PC-3 (cell line): ENCODE measurements at regions not wholly inside any gene's neighbourhood (a gene's known extent, or its start where the extent isn't known, plus 50 kb on each side); places are given as distances from the start of the nearest gene placed in this dataset.

Experiments
- ATAC-seq: fragments of 200-7000 bp; cut with Tn5 transposase; 2 replicates; pipeline ENCODE4 v1.9.1; 2020; ENCODE audit warnings: mild to moderate bottlenecking, moderate library complexity
- BruUV-seq: library from RNA; stranded (reverse); fragments of 400-500 nt; replicated peaks from 2 replicates; lab custom pipeline; 2021; lab: Mats Ljungman, UMichigan
- CTCF ChIA-PET: fragments of 300-600 bp; sonication (Branson Sonifier 250); formaldehyde crosslinking; loops from one replicate; lab custom pipeline; 2022; ENCODE audit warnings: antibody characterized with exemption; lab: Charles Lee
- POLR2A ChIA-PET: fragments of 300-600 bp; sonication (Branson Sonifier 250); formaldehyde crosslinking; loops from one replicate; lab custom pipeline; 2022; ENCODE audit warnings: antibody characterized with exemption; ENCODE audit not compliant: unreplicated experiment; lab: Charles Lee
- DNase-seq: peaks from one replicate; pipeline ENCODE4 v3.0.0-alpha.2; 2015
- H2AFZ ChIP-seq: fragments of 300-600 bp; sonication (generic); 2 replicates; pipeline ENCODE4 v1.6.0; 2016; ENCODE audit warnings: antibody characterized with exemption, low read length
- H3F3A ChIP-seq: fragments of 300-600 bp; sonication (generic); one replicate; pipeline ENCODE4 v1.6.0; 2017; ENCODE audit warnings: antibody characterized with exemption, low read length, control low read depth, mild to moderate bottlenecking; ENCODE audit not compliant: unreplicated experiment
- H3K27ac ChIP-seq: fragments of 300-600 bp; sonication (generic); 2 replicates; pipeline ENCODE4 v1.5.1; 2016; ENCODE audit warnings: mild to moderate bottlenecking, low read length
- H3K27me3 ChIP-seq: fragments of 300-600 bp; sonication (generic); 2 replicates; pipeline ENCODE4 v1.6.1; 2016; ENCODE audit warnings: low read length, mixed read lengths
- H3K36me3 ChIP-seq: fragments of 300-600 bp; sonication (generic); 2 replicates; pipeline ENCODE4 v1.6.1; 2016; ENCODE audit warnings: low read depth, mixed run types, low read length, mixed read lengths
- H3K4me1 ChIP-seq: fragments of 300-600 bp; sonication (generic); 2 replicates; pipeline ENCODE4 v1.5.1; 2016; ENCODE audit warnings: low read length; ENCODE audit not compliant: insufficient read depth
- H3K4me2 ChIP-seq: fragments of 300-600 bp; sonication (generic); 2 replicates; pipeline ENCODE4 v1.6.0; 2016; ENCODE audit warnings: low read length
- H3K4me3 ChIP-seq: fragments of 300-600 bp; sonication (generic); 2 replicates; pipeline ENCODE4 v1.5.1; 2016; ENCODE audit warnings: mild to moderate bottlenecking, low read length, mixed read lengths
- H3K79me2 ChIP-seq: fragments of 300-600 bp; sonication (generic); 2 replicates; pipeline ENCODE4 v1.6.1; 2017; ENCODE audit warnings: low read length, mixed read lengths
- H3K9ac ChIP-seq: fragments of 300-600 bp; sonication (generic); 2 replicates; pipeline ENCODE4 v1.6.0; 2016; ENCODE audit warnings: mild to moderate bottlenecking, low read length
- H3K9me2 ChIP-seq: fragments of 300-600 bp; sonication (generic); replicated peaks from 2 replicates; pipeline ENCODE4 v1.6.1; 2016; ENCODE audit warnings: mixed run types, low read length, mixed read lengths
- H3K9me3 ChIP-seq: fragments of 300-600 bp; sonication (generic); 2 replicates; pipeline ENCODE4 v1.6.1; 2016; ENCODE audit warnings: low read length, mixed read lengths
- H4K20me1 ChIP-seq: fragments of 300-600 bp; sonication (generic); 2 replicates; pipeline ENCODE4 v1.6.1; 2016; ENCODE audit warnings: low read length, mixed read lengths
- CTCF ChIP-seq: fragments of 300-600 bp; sonication (generic); conservative IDR thresholded peaks from 2 replicates; pipeline ENCODE4 v1.5.1; 2017; ENCODE audit warnings: antibody characterized with exemption, low read depth, mild to moderate bottlenecking, low read length
- EZH2 ChIP-seq: fragments of 300-600 bp; sonication (generic); IDR thresholded peaks from one replicate; pipeline ENCODE4 v1.6.1; 2017; ENCODE audit warnings: antibody characterized with exemption, mild to moderate bottlenecking, low read length; ENCODE audit not compliant: unreplicated experiment
- EZH2phosphoT487 ChIP-seq: fragments of 300-600 bp; sonication (generic); IDR thresholded peaks from 2 replicates; pipeline ENCODE4 v1.6.1; 2018; ENCODE audit warnings: mild to moderate bottlenecking, antibody characterized with exemption, low read length, borderline replicate concordance
- intact Hi-C: fragments of 100-400 bp; cut with micrococcal nuclease; formaldehyde crosslinking; loops from 2 replicates; pipeline ENCODE4 v1.9.0; 2023

GRCh38 chr2:107028661-107029060, 142.7 kb upstream of the ST6GAL2 start:
- no peak overlapping the region for H3K4me2 ChIP-seq
- no peaks in the 10 kb centered on the region for H3K9me2 ChIP-seq
- no peak for ATAC-seq
- no peak overlapping the region for H3K27ac ChIP-seq
- no TSS peak for BruUV-seq
- DNase-seq = no peak
- ChIA-PET POLR2A (interaction anchor here (0.6 kb wide), 1 partner anchor 57 kb away, joined by 4 read pairs; no protein-coding TSS in a partner anchor), CTCF (no interaction called here)
- H4K20me1 ChIP-seq = no peaks in the 10 kb centered on the region
- peaks cover 4% of the 10 kb centered on the region for H3F3A ChIP-seq
- H3K79me2 ChIP-seq = no peaks in the 10 kb centered on the region
- no peak overlapping the region for H2AFZ ChIP-seq
- H3K27me3 ChIP-seq = no peaks in the 10 kb centered on the region
- intact Hi-C loops = loop anchor here (5.0 to 10.0 kb wide), 2 partner anchors 36 to 54 kb away; no protein-coding TSS in a partner anchor
- H3K9ac ChIP-seq = no peak overlapping the region
- TF ChIP-seq CTCF (no peak), EZH2phosphoT487 (no peak), EZH2 (no peak)
- H3K9me3 ChIP-seq = no peaks in the 10 kb centered on the region
- no peaks in the 10 kb centered on the region for H3K36me3 ChIP-seq
- H3K4me3 ChIP-seq = no peak overlapping the region
- peaks cover 43% of the 10 kb centered on the region for H3K4me1 ChIP-seq

DNA sequence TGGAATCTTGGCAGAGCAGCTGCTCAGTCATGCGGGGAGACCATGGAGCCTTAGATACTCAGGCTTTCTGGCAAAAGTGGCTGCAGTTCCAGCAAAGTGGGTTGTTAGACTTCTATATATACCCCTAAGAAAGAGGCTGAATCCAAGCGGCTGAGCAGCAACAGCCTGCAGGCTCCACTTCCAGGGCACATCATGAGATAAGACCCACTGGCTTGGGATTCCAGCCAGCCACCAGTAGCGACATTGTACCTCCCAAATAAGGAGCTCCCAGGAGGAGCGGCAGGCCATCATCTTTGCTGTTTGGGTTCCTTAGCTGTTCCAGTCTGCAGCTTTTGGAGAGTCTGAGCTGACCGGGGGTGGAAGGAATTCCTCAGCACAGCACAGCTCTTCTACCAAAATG, 150.3 kb upstream of the ST6GAL2 start:
- ATAC-seq (no peak), DNase-seq (no peak)
- ChIA-PET POLR2A (no interaction called here), CTCF (no interaction called here)
- TF ChIP-seq CTCF (no peak), EZH2 (no peak), EZH2phosphoT487 (no peak)
- intact Hi-C loops = no loop called here
- no peaks in the 10 kb centered on the region for H3K9me2 ChIP-seq
- no peaks in the 10 kb centered on the region for H3F3A ChIP-seq
- H3K4me2 ChIP-seq = no peak overlapping the region
- no peaks in the 10 kb centered on the region for H3K9me3 ChIP-seq
- H3K79me2 ChIP-seq = no peaks in the 10 kb centered on the region
- H2AFZ ChIP-seq = no peak overlapping the region
- no peak overlapping the region for H3K9ac ChIP-seq
- no peaks in the 10 kb centered on the region for H3K36me3 ChIP-seq
- no peak overlapping the region for H3K27ac ChIP-seq
- H3K4me1 ChIP-seq = 0 out of 2 replicates have a peak, but pooled peaks cover 6% of the 10 kb centered on the region
- no TSS peak for BruUV-seq
- H3K4me3 ChIP-seq = no peak overlapping the region
- no peaks in the 10 kb centered on the region for H4K20me1 ChIP-seq
- H3K27me3 ChIP-seq = no peaks in the 10 kb centered on the region

DNA sequence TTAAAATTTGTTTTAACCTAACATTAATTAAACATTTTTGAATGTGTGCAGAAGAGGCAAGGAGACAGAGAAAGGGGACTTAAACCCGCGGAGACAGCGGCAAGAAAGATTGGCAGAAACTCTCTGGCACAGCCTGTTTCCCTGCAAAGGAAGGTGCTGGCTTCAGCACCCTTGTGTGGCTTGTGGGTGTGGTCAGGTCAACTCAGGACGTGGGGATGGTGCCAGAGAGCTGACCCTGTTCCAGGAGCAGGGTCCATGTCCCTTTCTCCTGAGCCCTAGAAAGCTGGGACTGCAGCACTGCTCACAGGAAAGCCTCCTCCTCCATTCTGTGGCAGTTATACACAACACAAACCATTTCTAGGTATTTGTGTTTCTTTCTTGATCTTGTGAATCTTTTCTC, 176.2 kb upstream of the ST6GAL2 start:
- ChIA-PET CTCF (no interaction called here), POLR2A (no interaction called here)
- H3K9me2 ChIP-seq = no peaks in the 10 kb centered on the region
- H3K36me3 ChIP-seq = no peaks in the 10 kb centered on the region
- TF ChIP-seq EZH2 = no peak
- TF ChIP-seq EZH2phosphoT487 = no peak
- no peak for TF ChIP-seq CTCF
- H3K79me2 ChIP-seq = no peaks in the 10 kb centered on the region
- peaks cover 5% of the 10 kb centered on the region; the same call in 1 of the 2 replicates for H3K4me1 ChIP-seq
- no peak overlapping the region for H3K4me3 ChIP-seq
- H3K4me2 ChIP-seq = no peak overlapping the region
- ATAC-seq = no peak
- intact Hi-C loops = no loop called here
- H4K20me1 ChIP-seq = no peaks in the 10 kb centered on the region
- H3K27me3 ChIP-seq = peaks cover 4% of the 10 kb centered on the region; the same call in 1 of the 2 replicates
- H3F3A ChIP-seq = no peaks in the 10 kb centered on the region
- no peaks in the 10 kb centered on the region for H3K9me3 ChIP-seq
- H3K27ac ChIP-seq = no peak overlapping the region
- BruUV-seq = no TSS peak
- peak overlapping the region; percentile 50; the same call in 1 of the 2 replicates for H2AFZ ChIP-seq
- H3K9ac ChIP-seq = no peak overlapping the region
- peak; percentile 7 for DNase-seq
